Fibroblast of villous mesenchyme (primary cell): ENCODE measurements at regions not wholly inside any gene's neighbourhood (a gene's known extent, or its start where the extent isn't known, plus 50 kb on each side); places are given as distances from the start of the nearest gene placed in this dataset.

Source experiments
- DNase-seq: peaks from one replicate; pipeline ENCODE4 v3.0.0-alpha.2; 2010; ENCODE audit warnings: low read depth
- H3K4me3 ChIP-seq: 2 replicates; pipeline ENCODE4 v1.5.1; 2011; ENCODE audit warnings: low read depth, mild to moderate bottlenecking, low read length
- CTCF ChIP-seq: IDR thresholded peaks from 2 replicates; pipeline ENCODE4 v1.5.1; 2012; ENCODE audit warnings: low read depth, mild to moderate bottlenecking, low read length; ENCODE audit not compliant: insufficient read depth

GRCh38 chr15:25565470-25566264 lies 126.8 kb upstream of the UBE3A start:
- no peak overlapping the region for H3K4me3 ChIP-seq
- no peak for TF ChIP-seq CTCF
- DNase-seq = no peak

- no peak overlapping the region for H3K4me3 ChIP-seq
- TF ChIP-seq CTCF = no peak
- no peak for DNase-seq
Observed at GRCh38 chr15:25563596-25563995, 124.8 kb upstream of the UBE3A start.

DNA sequence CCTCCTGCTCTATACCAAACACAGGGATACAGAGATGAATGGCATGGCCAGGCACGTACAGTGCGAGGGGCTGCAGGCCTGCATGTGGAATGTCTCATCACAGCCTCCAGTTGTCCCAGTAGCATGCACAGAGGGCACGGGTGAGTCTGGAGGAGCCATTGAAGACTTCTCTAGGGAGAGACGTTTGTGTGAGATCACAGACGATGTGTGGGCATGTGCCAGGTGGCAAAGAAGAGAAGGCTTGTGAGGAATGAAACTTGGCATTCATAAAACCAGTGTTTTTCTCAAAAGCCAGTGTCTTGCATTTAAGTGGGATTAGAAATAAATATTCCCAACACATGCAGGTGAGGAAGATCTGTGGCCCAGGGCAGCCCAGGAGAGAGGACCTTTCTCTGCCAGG lies 119.1 kb upstream of the UBE3A start:
- DNase-seq = no peak
- no peak overlapping the region for H3K4me3 ChIP-seq
- no peak for TF ChIP-seq CTCF

- no peak for DNase-seq
- no peak overlapping the region for H3K4me3 ChIP-seq
- no peak for TF ChIP-seq CTCF
Observed at GRCh38 chr15:25556136-25556535, 117.3 kb upstream of the UBE3A start.

DNA sequence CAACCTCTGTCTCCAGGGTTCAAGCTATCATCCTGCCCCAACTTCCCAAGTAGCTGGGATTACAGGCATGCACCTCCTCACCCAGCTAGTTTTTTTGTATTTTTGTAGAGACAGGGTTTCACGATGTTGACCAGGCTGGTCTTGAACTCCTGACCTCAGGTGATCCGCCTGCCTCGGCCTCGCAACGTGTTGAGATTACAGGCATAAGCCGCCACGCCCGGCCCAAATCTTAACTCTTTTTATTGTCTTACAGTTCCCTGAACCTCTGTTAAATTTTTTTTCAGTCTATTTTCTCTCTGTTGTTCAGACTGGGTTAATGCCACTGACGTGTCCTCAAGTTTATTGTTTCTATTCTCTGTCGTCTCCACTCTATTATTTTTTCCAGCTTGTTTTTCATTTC lies 115.8 kb upstream of the UBE3A start:
- TF ChIP-seq CTCF = no peak
- H3K4me3 ChIP-seq = no peak overlapping the region
- DNase-seq = no peak

DNA sequence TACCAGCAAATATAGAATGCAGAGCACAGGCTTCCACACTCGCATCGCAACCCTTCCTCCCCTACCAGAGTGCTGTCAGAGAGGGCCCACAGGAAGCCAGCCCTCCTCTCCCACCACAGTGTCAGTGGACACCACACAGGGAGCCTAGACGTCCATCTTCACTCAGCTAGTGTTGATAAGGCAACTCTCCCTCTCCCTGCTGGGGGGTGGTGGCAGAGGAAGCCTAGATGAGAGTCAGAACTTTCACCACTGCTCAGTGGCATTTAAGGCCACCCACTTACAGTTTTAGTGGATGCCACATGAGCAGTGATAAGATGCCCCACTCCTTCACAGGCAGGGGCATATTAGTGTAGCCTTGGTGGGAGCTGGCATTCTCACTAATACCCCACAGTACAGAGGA lies 109.8 kb upstream of the UBE3A start:
- no peak overlapping the region for H3K4me3 ChIP-seq
- TF ChIP-seq CTCF = no peak

DNA sequence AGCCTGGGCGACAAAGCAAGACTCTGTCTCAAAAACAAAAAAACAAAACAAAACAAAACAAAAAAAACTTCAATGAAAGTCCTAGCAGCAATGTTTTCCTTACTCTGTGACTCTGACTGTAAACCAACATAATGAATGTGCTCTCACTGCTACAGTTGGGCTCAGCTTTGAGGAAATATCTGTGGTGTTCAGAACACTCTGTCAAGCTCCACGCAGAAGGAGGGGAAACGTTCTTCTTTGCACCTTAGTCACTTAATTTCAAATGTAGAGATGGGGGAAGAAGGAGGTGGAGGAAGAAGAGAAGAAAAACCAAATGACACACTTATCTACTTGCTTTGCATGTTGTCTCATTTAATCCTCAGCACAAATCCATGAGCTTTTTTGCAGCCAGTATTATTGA lies 107.1 kb upstream of the UBE3A start:
- DNase-seq = no peak
- TF ChIP-seq CTCF = no peak
- no peak overlapping the region for H3K4me3 ChIP-seq

More for the DNA sequence above, 109.8 kb upstream of the UBE3A start:
- no peak for DNase-seq
